ENCODE measurements at regions not wholly inside any gene's neighbourhood (a gene's known extent, or its start where the extent isn't known, plus 50 kb on each side); places are given as distances from the start of the nearest gene placed in this dataset.
"Not testable (repeated sequence)": the region's sequence is repeated elsewhere in the genome, so short reads cannot be mapped to it uniquely, and the experiment has no call there.

GRCh38 chr1:58167131-58167530 is 379.4 kb downstream of the OMA1 start:
- not testable (repeated sequence) for TF ChIP-seq CTCF (conservative IDR thresholded peaks at IDR 0.05 in 1 of 2, IDR thresholded peaks at IDR 0.05 in 1 of 2; ENCODE audit: low read depth in 1 of 2, low read length in 2 of 2); EZH2 (IDR thresholded peaks at IDR 0.05; ENCODE audit: low read length, missing control alignments)
